HepG2 (cell line): ENCODE measurements at regions not wholly inside any gene's neighbourhood (a gene's known extent, or its start where the extent isn't known, plus 50 kb on each side); places are given as distances from the start of the nearest gene placed in this dataset.

Source experiments
- ATAC-seq: fragments of 200-7000 bp; cut with Tn5 transposase; 3 replicates; pipeline ENCODE4 v1.9.1; 2020; ENCODE audit warnings: mild to moderate bottlenecking, moderate library complexity
- BruUV-seq: library from RNA; stranded (reverse); fragments of 400-500 nt; replicated peaks from 2 replicates; lab custom pipeline; 2021; lab: Mats Ljungman, UMichigan
- CTCF ChIA-PET: fragments of 300-600 bp; formaldehyde crosslinking; extraction: SDS; loops from one replicate; lab custom pipeline; 2021; ENCODE audit warnings: low total read pairs, inconsistent platforms, low intra/inter-chr PET ratio; lab: Yijun Ruan, JAX
- POLR2A ChIA-PET: fragments of 350-600 bp; sonication (Branson Sonifier 250); formaldehyde crosslinking; loops from one replicate; lab custom pipeline; 2020; ENCODE audit warnings: antibody characterized with exemption, inconsistent platforms; lab: Yijun Ruan, JAX
- DNase-seq: peaks from one replicate; pipeline ENCODE4 v3.0.0-alpha.2; 2015; ENCODE audit warnings: low spot score
- FAIRE-seq: peaks from 3 replicates; lab custom pipeline; 2011; peaks lifted over from hg19 to GRCh38; lab: Jason Lieb, UNC
- H2AFZ ChIP-seq: one replicate; pipeline ENCODE4 v1.6.1; 2011; ENCODE audit warnings: low read length, inconsistent platforms
- H3K27ac ChIP-seq: fragments of 300-600 bp; 3 replicates; pipeline ENCODE4 v1.8.0; 2011; ENCODE audit warnings: mixed run types, mild to moderate bottlenecking, mixed read lengths, low read length, inconsistent platforms; ENCODE audit not compliant: insufficient read depth; ENCODE audit errors: extremely low read length
- H3K27me3 ChIP-seq, 2 experiments: fragments of 200-600 bp in 1 of 2; 2 replicates in 1 of 2; 3 replicates in 1 of 2; pipeline versions ENCODE4 v1.6.0 to v1.8.0; 2011; ENCODE audit warnings: low read length in 2 of 2, mild to moderate bottlenecking in 2 of 2, moderate library complexity in 2 of 2, inconsistent platforms in 1 of 2; ENCODE audit not compliant: insufficient read depth in 2 of 2, control insufficient read depth in 1 of 2
- H3K36me3 ChIP-seq, 2 experiments: fragments of 200-600 bp in 1 of 2; replicated peaks in 1 of 2; 2 replicates in 1 of 2; 3 replicates in 1 of 2; pipeline versions ENCODE4 v1.5.1 to v1.8.0; 2011; ENCODE audit warnings: low read length in 2 of 2, inconsistent platforms in 1 of 2; ENCODE audit not compliant: insufficient read depth in 2 of 2, control insufficient read depth in 1 of 2
- H3K4me1 ChIP-seq: 2 replicates; pipeline ENCODE4 v1.5.1; 2012; ENCODE audit warnings: low read length, inconsistent platforms; ENCODE audit not compliant: insufficient read depth
- H3K4me2 ChIP-seq: 2 replicates; pipeline ENCODE4 v1.6.0; 2011; ENCODE audit warnings: low read depth, low read length, inconsistent platforms
- H3K4me3 ChIP-seq, 3 experiments: fragments of 200-600 bp in 1 of 3; sonication (generic), shearing (Covaris generic) in 1 of 3; replicated peaks in 1 of 3; 2 replicates each; pipeline ENCODE4 v1.5.1; 2011 to 2016; ENCODE audit warnings: low read length in 3 of 3, inconsistent platforms in 2 of 3, low read depth in 2 of 3, mild to moderate bottlenecking in 2 of 3, control low read depth in 1 of 3, mixed read lengths in 1 of 3; ENCODE audit not compliant: insufficient read depth in 1 of 3
- H3K79me2 ChIP-seq: one replicate; pipeline ENCODE4 v1.6.1; 2011; ENCODE audit warnings: low read length, inconsistent platforms; ENCODE audit not compliant: insufficient read depth
- H3K9ac ChIP-seq: 2 replicates; pipeline ENCODE4 v1.6.0; 2011; ENCODE audit warnings: mild to moderate bottlenecking, low read depth, low read length, inconsistent platforms; ENCODE audit not compliant: insufficient read depth
- H3K9me3 ChIP-seq: 2 replicates; pipeline ENCODE4 v1.5.1; 2012; ENCODE audit warnings: mild to moderate bottlenecking, low read length
- H4K20me1 ChIP-seq: 2 replicates; pipeline ENCODE4 v1.6.0; 2011; ENCODE audit warnings: inconsistent platforms, mild to moderate bottlenecking, low read length, moderate library complexity; ENCODE audit not compliant: insufficient read depth
- ADNP ChIP-seq: sonication (generic); formaldehyde crosslinking; IDR thresholded peaks from 2 replicates; pipeline ENCODE4 v1.4.0; 2020; ENCODE audit warnings: missing genetic modification reagents
- BRD4 ChIP-seq: sonication (generic); formaldehyde crosslinking; IDR thresholded peaks from 2 replicates; pipeline ENCODE4 v1.4.0; 2020; ENCODE audit warnings: missing genetic modification reagents
- HNF4A ChIP-seq: sonication (generic); formaldehyde crosslinking; IDR thresholded peaks from 2 replicates; pipeline ENCODE4 v1.4.0; 2020; ENCODE audit warnings: missing genetic modification reagents
- JUND ChIP-seq: sonication (generic); formaldehyde crosslinking; IDR thresholded peaks from 2 replicates; pipeline ENCODE4 v1.8.0; 2022; ENCODE audit warnings: mild to moderate bottlenecking, missing genetic modification reagents
- MAFF ChIP-seq: IDR thresholded peaks from 2 replicates; pipeline ENCODE4 v1.6.1; 2011; ENCODE audit warnings: low read depth, low read length, improper control_type of control experiment
- ZNF10 ChIP-seq: sonication (generic); formaldehyde crosslinking; IDR thresholded peaks from 2 replicates; pipeline ENCODE4 v1.4.0; 2020; ENCODE audit warnings: mild to moderate bottlenecking, low read depth, missing genetic modification reagents, borderline replicate concordance
- ZNF619 ChIP-seq: sonication (generic); formaldehyde crosslinking; IDR thresholded peaks from 2 replicates; pipeline ENCODE4 v1.4.0; 2020; ENCODE audit warnings: mild to moderate bottlenecking, missing genetic modification reagents
- ZNF724P ChIP-seq: sonication (generic); formaldehyde crosslinking; IDR thresholded peaks from 2 replicates; pipeline ENCODE4 v1.8.0; 2022; ENCODE audit warnings: missing genetic modification reagents, borderline replicate concordance
- ZNF75D ChIP-seq: sonication (generic); formaldehyde crosslinking; IDR thresholded peaks from 2 replicates; pipeline ENCODE4 v1.8.1; 2023; ENCODE audit warnings: missing genetic modification reagents, mild to moderate bottlenecking, borderline replicate concordance
- ZSCAN21 ChIP-seq: sonication (generic); formaldehyde crosslinking; IDR thresholded peaks from 2 replicates; pipeline ENCODE4 v1.8.0; 2022; ENCODE audit warnings: mild to moderate bottlenecking, missing genetic modification reagents, moderate library complexity, borderline replicate concordance
- ZSCAN30 ChIP-seq: sonication (generic); formaldehyde crosslinking; IDR thresholded peaks from 2 replicates; pipeline ENCODE4 v1.5.0; 2020; ENCODE audit warnings: mild to moderate bottlenecking, missing genetic modification reagents
- WGBS: methylation state at CpG from one replicate; pipeline ENCODE4 v1.1.6; 2017; ENCODE audit warnings: low lambda C conversion rate; 5-methylcytosine and 5-hydroxymethylcytosine counted together
- in situ Hi-C: cut with HindIII; loops from 2 replicates; pipeline ENCODE4 v1.10.0; 2017; ENCODE audit warnings: low pct_unique_long_range_greater_than_20kb; ENCODE audit not compliant: extremely low pct_ligation_motif_present
- intact Hi-C: fragments of 100-400 bp; cut with micrococcal nuclease; formaldehyde crosslinking; loops from one replicate; pipeline ENCODE4 v1.10.0; 2022; ENCODE audit not compliant: unreplicated experiment
- TF ChIP-seq, protein P1 (sequence below): sonication (generic); formaldehyde crosslinking; IDR thresholded peaks from 2 replicates; pipeline ENCODE4 v1.4.0; 2020; ENCODE audit warnings: mild to moderate bottlenecking, missing genetic modification reagents
- TF ChIP-seq, protein P2 (sequence below): sonication (generic); formaldehyde crosslinking; conservative IDR thresholded peaks from 2 replicates; pipeline ENCODE4 v1.8.0; 2022; ENCODE audit warnings: low read depth, missing genetic modification reagents
- TF ChIP-seq, protein P3 (sequence below): sonication (generic); formaldehyde crosslinking; IDR thresholded peaks from 2 replicates; pipeline ENCODE4 v1.8.1; 2023; ENCODE audit warnings: missing genetic modification reagents, inconsistent platforms, borderline replicate concordance
- TF ChIP-seq, protein P4 (sequence below): IDR thresholded peaks from 2 replicates; pipeline ENCODE4 v1.6.1; 2016; ENCODE audit warnings: control low read depth

DNA sequence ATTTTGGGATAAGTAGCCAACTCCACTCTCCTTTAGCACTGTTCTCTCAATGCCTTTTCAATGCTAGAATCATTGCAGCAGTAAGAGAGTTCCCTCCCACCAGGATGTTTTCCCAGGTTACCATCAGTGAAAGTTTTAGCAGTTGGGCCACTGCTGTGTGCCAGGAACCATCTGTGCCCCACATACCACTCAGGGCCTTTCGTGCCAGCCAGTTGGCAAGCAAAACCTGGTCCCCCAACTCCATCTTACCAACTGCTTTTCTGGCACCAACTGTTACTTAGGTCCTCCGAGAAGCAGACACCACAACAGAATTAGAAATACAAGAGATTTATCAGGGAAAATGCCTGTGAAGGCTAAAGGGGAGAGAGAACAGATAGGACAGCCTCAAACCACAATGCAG lies 533.4 kb upstream of the NBEA start (continued):
- TF ChIP-seq, protein P1, sequence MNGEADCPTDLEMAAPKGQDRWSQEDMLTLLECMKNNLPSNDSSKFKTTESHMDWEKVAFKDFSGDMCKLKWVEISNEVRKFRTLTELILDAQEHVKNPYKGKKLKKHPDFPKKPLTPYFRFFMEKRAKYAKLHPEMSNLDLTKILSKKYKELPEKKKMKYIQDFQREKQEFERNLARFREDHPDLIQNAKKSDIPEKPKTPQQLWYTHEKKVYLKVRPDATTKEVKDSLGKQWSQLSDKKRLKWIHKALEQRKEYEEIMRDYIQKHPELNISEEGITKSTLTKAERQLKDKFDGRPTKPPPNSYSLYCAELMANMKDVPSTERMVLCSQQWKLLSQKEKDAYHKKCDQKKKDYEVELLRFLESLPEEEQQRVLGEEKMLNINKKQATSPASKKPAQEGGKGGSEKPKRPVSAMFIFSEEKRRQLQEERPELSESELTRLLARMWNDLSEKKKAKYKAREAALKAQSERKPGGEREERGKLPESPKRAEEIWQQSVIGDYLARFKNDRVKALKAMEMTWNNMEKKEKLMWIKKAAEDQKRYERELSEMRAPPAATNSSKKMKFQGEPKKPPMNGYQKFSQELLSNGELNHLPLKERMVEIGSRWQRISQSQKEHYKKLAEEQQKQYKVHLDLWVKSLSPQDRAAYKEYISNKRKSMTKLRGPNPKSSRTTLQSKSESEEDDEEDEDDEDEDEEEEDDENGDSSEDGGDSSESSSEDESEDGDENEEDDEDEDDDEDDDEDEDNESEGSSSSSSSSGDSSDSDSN = no peak
- TF ChIP-seq ZSCAN30 (no peak), MAFF (no peak), HNF4A (CRISPR knock-in tag) (no peak), BRD4 (CRISPR knock-in tag) (no peak), ZNF75D (CRISPR knock-in tag) (no peak)
- TF ChIP-seq, protein P2, sequence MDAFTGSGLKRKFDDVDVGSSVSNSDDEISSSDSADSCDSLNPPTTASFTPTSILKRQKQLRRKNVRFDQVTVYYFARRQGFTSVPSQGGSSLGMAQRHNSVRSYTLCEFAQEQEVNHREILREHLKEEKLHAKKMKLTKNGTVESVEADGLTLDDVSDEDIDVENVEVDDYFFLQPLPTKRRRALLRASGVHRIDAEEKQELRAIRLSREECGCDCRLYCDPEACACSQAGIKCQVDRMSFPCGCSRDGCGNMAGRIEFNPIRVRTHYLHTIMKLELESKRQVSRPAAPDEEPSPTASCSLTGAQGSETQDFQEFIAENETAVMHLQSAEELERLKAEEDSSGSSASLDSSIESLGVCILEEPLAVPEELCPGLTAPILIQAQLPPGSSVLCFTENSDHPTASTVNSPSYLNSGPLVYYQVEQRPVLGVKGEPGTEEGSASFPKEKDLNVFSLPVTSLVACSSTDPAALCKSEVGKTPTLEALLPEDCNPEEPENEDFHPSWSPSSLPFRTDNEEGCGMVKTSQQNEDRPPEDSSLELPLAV (CRISPR knock-in tag) = no peak

DNA sequence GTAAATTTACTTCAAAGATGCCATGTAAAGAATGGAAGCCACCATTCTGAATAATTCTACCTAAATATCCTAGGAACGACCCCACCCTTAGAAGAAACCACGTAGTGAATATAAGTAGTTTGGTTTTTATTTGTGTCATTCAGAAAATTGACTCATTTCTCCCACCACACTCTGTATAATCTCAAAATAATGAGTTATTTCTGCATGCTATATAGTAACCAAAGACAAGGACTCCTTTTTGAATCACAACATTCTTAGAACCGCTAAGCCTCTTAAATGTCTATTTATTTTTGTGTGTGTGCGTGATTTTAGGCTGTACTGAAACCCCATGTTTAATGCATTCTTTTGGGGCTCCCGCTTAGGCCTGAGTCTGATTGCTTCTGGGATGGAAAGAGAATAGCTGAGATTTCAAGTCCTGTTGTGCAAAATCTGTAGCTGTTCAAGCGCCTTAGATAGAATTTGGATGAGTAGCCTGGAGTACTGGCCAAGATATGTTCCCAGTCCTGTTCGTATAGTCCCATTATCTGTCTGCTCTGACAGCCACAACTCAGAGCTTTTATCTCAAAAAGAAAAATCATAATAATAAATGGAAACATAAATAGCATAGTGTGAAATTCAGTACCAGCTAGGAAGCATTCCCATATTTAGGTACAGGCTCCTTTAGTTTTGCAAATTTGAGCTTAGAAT lies 532.4 kb upstream of the NBEA start:
- Histone ChIP-seq H3K36me3 (no peaks in the 10 kb centered on the region), H3K27ac (no peak overlapping the region), H3K9ac (no peak overlapping the region), H3K27me3 (no peaks in the 10 kb centered on the region), H3K9me3 (no peaks in the 10 kb centered on the region), H4K20me1 (no peaks in the 10 kb centered on the region), H3K4me3 (no peak overlapping the region), H3K79me2 (no peaks in the 10 kb centered on the region), H3K4me1 (no peaks in the 10 kb centered on the region), H2AFZ (no peak overlapping the region), H3K4me2 (no peak overlapping the region)
- DNase-seq (no peak), FAIRE-seq (no peak), ATAC-seq (no peak)
- ChIA-PET CTCF (no interaction called here), POLR2A (no interaction called here)
- 5% methylated on average over 7 of the region's 7 CpGs for WGBS
- no peak for TF ChIP-seq ZSCAN21 (CRISPR knock-in tag)
- no peak for TF ChIP-seq ADNP
- TF ChIP-seq ZNF10 (CRISPR knock-in tag) = no peak
- no peak for TF ChIP-seq ZNF619 (CRISPR knock-in tag)
- TF ChIP-seq JUND (CRISPR knock-in tag) = no peak
- TF ChIP-seq, protein P3, sequence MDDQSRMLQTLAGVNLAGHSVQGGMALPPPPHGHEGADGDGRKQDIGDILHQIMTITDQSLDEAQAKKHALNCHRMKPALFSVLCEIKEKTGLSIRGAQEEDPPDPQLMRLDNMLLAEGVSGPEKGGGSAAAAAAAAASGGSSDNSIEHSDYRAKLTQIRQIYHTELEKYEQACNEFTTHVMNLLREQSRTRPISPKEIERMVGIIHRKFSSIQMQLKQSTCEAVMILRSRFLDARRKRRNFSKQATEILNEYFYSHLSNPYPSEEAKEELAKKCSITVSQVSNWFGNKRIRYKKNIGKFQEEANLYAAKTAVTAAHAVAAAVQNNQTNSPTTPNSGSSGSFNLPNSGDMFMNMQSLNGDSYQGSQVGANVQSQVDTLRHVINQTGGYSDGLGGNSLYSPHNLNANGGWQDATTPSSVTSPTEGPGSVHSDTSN = no peak
- TF ChIP-seq, protein P4, sequence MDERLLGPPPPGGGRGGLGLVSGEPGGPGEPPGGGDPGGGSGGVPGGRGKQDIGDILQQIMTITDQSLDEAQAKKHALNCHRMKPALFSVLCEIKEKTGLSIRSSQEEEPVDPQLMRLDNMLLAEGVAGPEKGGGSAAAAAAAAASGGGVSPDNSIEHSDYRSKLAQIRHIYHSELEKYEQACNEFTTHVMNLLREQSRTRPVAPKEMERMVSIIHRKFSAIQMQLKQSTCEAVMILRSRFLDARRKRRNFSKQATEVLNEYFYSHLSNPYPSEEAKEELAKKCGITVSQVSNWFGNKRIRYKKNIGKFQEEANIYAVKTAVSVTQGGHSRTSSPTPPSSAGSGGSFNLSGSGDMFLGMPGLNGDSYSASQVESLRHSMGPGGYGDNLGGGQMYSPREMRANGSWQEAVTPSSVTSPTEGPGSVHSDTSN = no peak
- no peak for TF ChIP-seq ZNF724P (CRISPR knock-in tag)
- intact Hi-C loops (no loop called here), in situ Hi-C loops (no loop called here)
- no TSS peak for BruUV-seq
